Colonic mucosa (tissue), 4 donors: ENCODE measurements at regions not wholly inside any gene's neighbourhood (a gene's known extent, or its start where the extent isn't known, plus 50 kb on each side); places are given as distances from the start of the nearest gene placed in this dataset.

Source experiments
- DNase-seq: peaks from one replicate; pipeline ENCODE4 v3.0.0-alpha.2; 2020
- H3K27ac ChIP-seq: fragments of 200-600 bp; one replicate; pipeline ENCODE4 v1.8.0; 2021
- H3K27me3 ChIP-seq: fragments of 200-600 bp; one replicate; pipeline ENCODE4 v1.8.0; 2021
- H3K36me3 ChIP-seq: fragments of 200-600 bp; one replicate; pipeline ENCODE4 v1.8.0; 2021
- H3K4me1 ChIP-seq: fragments of 200-600 bp; one replicate; pipeline ENCODE4 v1.8.0; 2021; ENCODE audit warnings: mild to moderate bottlenecking
- H3K4me3 ChIP-seq: fragments of 200-600 bp; one replicate; pipeline ENCODE4 v1.8.0; 2021
- H3K9ac ChIP-seq, 2 donors: one replicate each; pipeline ENCODE4 v1.7.0; 2013; ENCODE audit warnings: control low read depth in 2 of 2, low read depth in 2 of 2, low read length in 2 of 2
- H3K9me3 ChIP-seq: fragments of 200-600 bp; one replicate; pipeline ENCODE4 v1.8.0; 2021
- CTCF ChIP-seq: fragments of 200-600 bp; IDR thresholded peaks from one replicate; pipeline ENCODE4 v1.8.0; 2022; ENCODE audit warnings: antibody characterized with exemption, mild to moderate bottlenecking
- intact Hi-C: fragments of 100-400 bp; cut with DNase I; formaldehyde crosslinking; loops from one replicate; pipeline ENCODE4 v1.14.1; 2022
- donor health status: healthy.
- donor health status: DM: no; HTN: no; CAD: no.
- donor health status: DM: no; HTN: no; CAD: no.

DNA sequence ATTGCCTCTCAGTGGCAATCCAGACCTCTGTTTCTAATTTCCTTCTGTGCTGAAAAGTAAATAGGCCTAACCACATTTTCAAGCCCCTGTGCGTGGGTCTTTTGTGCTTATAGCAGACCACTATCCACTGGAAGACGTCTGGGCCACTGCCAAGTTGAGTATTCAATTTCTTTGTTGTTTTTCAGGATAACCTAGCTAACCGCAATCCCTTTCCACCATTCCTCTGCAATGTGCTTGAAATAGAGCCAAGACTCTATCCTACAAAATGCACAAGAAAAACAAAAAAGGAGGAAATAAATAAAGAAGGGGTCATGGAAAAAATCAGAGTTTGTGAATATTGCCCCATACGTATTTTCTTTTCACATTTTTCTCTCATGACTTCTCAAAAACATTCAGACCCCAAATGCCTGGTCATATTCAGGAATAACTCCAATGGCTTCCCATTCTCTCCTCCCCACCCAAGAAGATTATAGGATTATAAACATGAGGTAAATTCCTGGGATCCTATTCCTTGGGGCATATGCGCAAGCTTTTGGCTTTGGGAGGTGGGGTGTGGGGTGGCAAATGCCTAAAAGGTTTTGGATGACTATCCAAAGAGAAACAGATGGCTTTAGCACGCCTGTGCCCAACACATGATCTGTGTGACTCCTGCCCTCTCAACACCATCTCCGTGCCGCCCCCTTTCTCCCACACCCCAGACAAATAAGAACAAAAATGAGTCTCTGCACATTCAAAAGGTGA, 217.9 kb upstream of the THBS1 start:
- no peaks in the 10 kb centered on the region for H3K9me3 ChIP-seq
- no peak for DNase-seq
- H3K27me3 ChIP-seq = no peaks in the 10 kb centered on the region
- no peaks in the 10 kb centered on the region for H3K36me3 ChIP-seq
- no peak for TF ChIP-seq CTCF
- no peaks in the 10 kb centered on the region for H3K4me1 ChIP-seq
- intact Hi-C loops = no loop called here
- no peak overlapping the region for H3K9ac ChIP-seq
- no peak overlapping the region for H3K4me3 ChIP-seq
- no peak overlapping the region for H3K27ac ChIP-seq

- H3K9ac ChIP-seq = no peak overlapping the region
- H3K27me3 ChIP-seq = no peaks in the 10 kb centered on the region
- H3K4me1 ChIP-seq = no peaks in the 10 kb centered on the region
- TF ChIP-seq CTCF = no peak
- intact Hi-C loops = no loop called here
- H3K4me3 ChIP-seq = no peak overlapping the region
- DNase-seq = no peak
- no peaks in the 10 kb centered on the region for H3K36me3 ChIP-seq
- H3K9me3 ChIP-seq = no peaks in the 10 kb centered on the region
- no peak overlapping the region for H3K27ac ChIP-seq
These were observed 216.9 kb upstream of the THBS1 start for GRCh38 chr15:39363761-39364586.

- H3K9ac ChIP-seq = no peak overlapping the region
These were observed 216.2 kb upstream of the THBS1 start for GRCh38 chr15:39364721-39365120.

DNA sequence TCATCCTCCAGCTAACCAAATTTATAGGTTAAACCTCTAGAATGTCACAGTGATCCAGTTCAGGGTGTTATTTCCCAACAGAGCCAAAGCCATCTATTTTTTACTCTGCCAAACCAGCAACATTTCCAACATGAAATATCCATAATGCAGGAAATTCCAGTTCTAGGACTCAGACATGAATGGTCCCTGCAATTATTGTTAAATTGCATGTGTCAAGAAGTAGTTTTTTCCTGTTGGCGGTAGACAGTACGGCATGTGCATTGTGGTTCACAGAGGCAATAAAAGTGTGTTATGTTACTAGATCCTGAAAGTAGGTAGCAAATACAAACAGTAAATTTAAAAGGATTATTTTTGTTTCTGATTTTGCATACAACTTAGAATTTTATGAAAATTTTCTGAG, 215.7 kb upstream of the THBS1 start:
- no peak overlapping the region for H3K4me3 ChIP-seq
- intact Hi-C loops = no loop called here
- no peak for TF ChIP-seq CTCF

More at GRCh38 chr15:39364721-39365120, 216.2 kb upstream of the THBS1 start:
- intact Hi-C loops = no loop called here
- DNase-seq = no peak
- Histone ChIP-seq H3K4me3 (no peak overlapping the region), H3K27me3 (no peaks in the 10 kb centered on the region), H3K27ac (no peak overlapping the region), H3K9me3 (no peaks in the 10 kb centered on the region), H3K36me3 (no peaks in the 10 kb centered on the region), H3K4me1 (no peaks in the 10 kb centered on the region)
- TF ChIP-seq CTCF = no peak

DNA sequence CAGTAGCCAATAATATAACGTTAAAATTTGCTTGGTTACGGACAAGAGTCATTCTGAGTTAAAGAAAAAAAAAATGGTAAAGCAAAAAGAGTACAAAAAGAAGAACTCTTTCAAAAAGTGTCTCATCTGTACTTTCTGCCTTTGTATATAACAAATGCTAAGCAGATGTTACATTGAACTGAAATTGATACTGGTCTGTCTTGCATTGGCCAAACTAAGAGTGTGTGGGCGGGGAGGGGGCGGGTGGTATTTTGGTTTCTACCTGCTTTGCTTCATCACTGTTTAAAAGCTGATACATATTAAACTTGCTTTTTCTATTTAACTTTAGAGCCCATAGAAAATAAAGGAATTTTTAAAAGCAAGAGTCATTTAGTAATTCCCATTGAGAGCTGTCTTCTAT, 215.0 kb upstream of the THBS1 start:
- Histone ChIP-seq H3K9me3 (no peaks in the 10 kb centered on the region), H3K27ac (no peak overlapping the region), H3K4me1 (no peaks in the 10 kb centered on the region), H3K36me3 (no peaks in the 10 kb centered on the region), H3K9ac (no peak overlapping the region), H3K27me3 (no peaks in the 10 kb centered on the region), H3K4me3 (no peak overlapping the region)
- intact Hi-C loops = no loop called here
- no peak for TF ChIP-seq CTCF
- no peak for DNase-seq

More for the DNA sequence above, 215.7 kb upstream of the THBS1 start:
- H3K27ac ChIP-seq = no peak overlapping the region
- H3K4me1 ChIP-seq = no peaks in the 10 kb centered on the region
- DNase-seq = no peak
- H3K27me3 ChIP-seq = no peaks in the 10 kb centered on the region
- H3K9me3 ChIP-seq = no peaks in the 10 kb centered on the region
- no peak overlapping the region for H3K9ac ChIP-seq
- no peaks in the 10 kb centered on the region for H3K36me3 ChIP-seq
